Liver (tissue), 8 donors: ENCODE measurements at regions not wholly inside any gene's neighbourhood (a gene's known extent, or its start where the extent isn't known, plus 50 kb on each side); places are given as distances from the start of the nearest gene placed in this dataset.

Source experiments
- DNase-seq: peaks from one replicate; pipeline ENCODE4 v3.0.0-alpha.2; 2017; ENCODE audit warnings: low spot score
- H3K27ac ChIP-seq, 2 donors: one replicate each; pipeline ENCODE4 v1.7.0; 2013; ENCODE audit warnings: inconsistent platforms in 2 of 2, low read length in 2 of 2, control low read depth in 1 of 2, low read depth in 1 of 2, mild to moderate bottlenecking in 1 of 2
- H3K27me3 ChIP-seq, 4 donors: one replicate each; pipeline versions ENCODE4 v1.6.1 to v1.7.0; 2013; ENCODE audit warnings: low read length in 3 of 4, inconsistent platforms in 1 of 4, mild to moderate bottlenecking in 1 of 4, moderate library complexity in 1 of 4; ENCODE audit not compliant: control insufficient read depth in 4 of 4, insufficient read depth in 4 of 4
- H3K36me3 ChIP-seq, 4 donors: one replicate each; pipeline versions ENCODE4 v1.6.1 to v1.7.0; 2013; ENCODE audit warnings: low read length in 3 of 4, mild to moderate bottlenecking in 3 of 4, low read depth in 1 of 4, moderate library complexity in 1 of 4; ENCODE audit not compliant: control insufficient read depth in 4 of 4, insufficient read depth in 3 of 4
- H3K4me1 ChIP-seq, 4 donors: one replicate each; pipeline versions ENCODE4 v1.6.1 to v1.7.0; 2013; ENCODE audit warnings: low read length in 3 of 4, mild to moderate bottlenecking in 3 of 4, moderate library complexity in 1 of 4; ENCODE audit not compliant: control insufficient read depth in 4 of 4, insufficient read depth in 4 of 4
- H3K4me3 ChIP-seq, 3 donors: one replicate each; pipeline versions ENCODE4 v1.6.1 to v1.7.0; 2013; ENCODE audit warnings: low read length in 3 of 3, control low read depth in 1 of 3, low read depth in 1 of 3, mild to moderate bottlenecking in 1 of 3
- H3K9ac ChIP-seq, 2 donors: one replicate each; pipeline ENCODE4 v1.7.0; 2013; ENCODE audit warnings: low read length in 2 of 2, mild to moderate bottlenecking in 2 of 2, moderate library complexity in 2 of 2, control low read depth in 1 of 2, low read depth in 1 of 2
- H3K9me3 ChIP-seq, 4 donors: one replicate each; pipeline versions ENCODE4 v1.6.1 to v1.7.0; 2013; ENCODE audit warnings: low read length in 3 of 4; ENCODE audit not compliant: control insufficient read depth in 4 of 4
- CTCF ChIP-seq: fragments of 150-350 bp; IDR thresholded peaks from 2 replicates; pipeline ENCODE4 v1.5.1; 2017; ENCODE audit warnings: improper control_type of control experiment, low read depth, low read length; ENCODE audit not compliant: missing input control
- EGR1 ChIP-seq, 2 donors: IDR thresholded peaks; 2 replicates each; pipeline ENCODE4 v1.6.1; 2016 to 2018; ENCODE audit warnings: antibody characterized with exemption in 2 of 2, low read depth in 2 of 2
- FOXA1 ChIP-seq: IDR thresholded peaks from 2 replicates; pipeline ENCODE4 v1.6.1; 2016; ENCODE audit warnings: antibody characterized with exemption
- FOXA2 ChIP-seq: IDR thresholded peaks from 2 replicates; pipeline ENCODE4 v1.6.1; 2016; ENCODE audit warnings: antibody characterized with exemption
- GABPA ChIP-seq, 2 donors: IDR thresholded peaks in 1 of 2; conservative IDR thresholded peaks in 1 of 2; 2 replicates each; pipeline ENCODE4 v1.6.1; 2016; ENCODE audit warnings: antibody characterized with exemption in 2 of 2, mild to moderate bottlenecking in 1 of 2, moderate library complexity in 1 of 2
- HNF4A ChIP-seq, 2 donors: conservative IDR thresholded peaks; 2 replicates each; pipeline ENCODE4 v1.6.1; 2016; ENCODE audit warnings: antibody characterized with exemption in 2 of 2, mild to moderate bottlenecking in 2 of 2
- HNF4G ChIP-seq: IDR thresholded peaks from 2 replicates; pipeline ENCODE4 v1.6.1; 2016; ENCODE audit warnings: antibody characterized with exemption
- JUND ChIP-seq, 2 donors: IDR thresholded peaks; 2 replicates each; pipeline ENCODE4 v1.6.1; 2016; ENCODE audit warnings: antibody characterized with exemption in 2 of 2
- NR2F2 ChIP-seq: IDR thresholded peaks from 2 replicates; pipeline ENCODE4 v1.6.1; 2016; ENCODE audit warnings: antibody characterized with exemption
- RAD21 ChIP-seq, 2 donors: IDR thresholded peaks; 2 replicates each; pipeline ENCODE4 v1.6.1; 2016; ENCODE audit warnings: antibody characterized with exemption in 2 of 2, mild to moderate bottlenecking in 2 of 2
- REST ChIP-seq: IDR thresholded peaks from 2 replicates; pipeline ENCODE4 v1.6.1; 2016; ENCODE audit warnings: antibody characterized with exemption, mild to moderate bottlenecking
- RXRA ChIP-seq, 2 donors: IDR thresholded peaks; 2 replicates each; pipeline ENCODE4 v1.6.1; 2017 to 2018; ENCODE audit warnings: antibody characterized with exemption in 2 of 2, mild to moderate bottlenecking in 1 of 2
- SP1 ChIP-seq: IDR thresholded peaks from 2 replicates; pipeline ENCODE4 v1.6.1; 2018; ENCODE audit warnings: antibody characterized with exemption, mild to moderate bottlenecking
- TAF1 ChIP-seq: conservative IDR thresholded peaks from 2 replicates; pipeline ENCODE4 v1.6.1; 2016; ENCODE audit warnings: antibody characterized with exemption, mild to moderate bottlenecking
- ZBTB33 ChIP-seq: IDR thresholded peaks from 2 replicates; pipeline ENCODE4 v1.6.1; 2016; ENCODE audit warnings: antibody characterized with exemption
- WGBS: extraction: QIAGEN DNeasy Blood & Tissue Kit; methylation state at CpG from one replicate; pipeline ENCODE4 v1.1.7; 2013; 5-methylcytosine and 5-hydroxymethylcytosine counted together
- TF ChIP-seq, protein P1 (sequence below): IDR thresholded peaks from 2 replicates; pipeline ENCODE4 v1.6.1; 2016; ENCODE audit warnings: antibody characterized with exemption
- TF ChIP-seq, protein P2 (sequence below): IDR thresholded peaks from 2 replicates; pipeline ENCODE4 v1.6.1; 2016; ENCODE audit warnings: antibody characterized with exemption
- donor health status: healthy.
- donor health status: healthy.
- donor health status: healthy.
- donor health status: healthy.
- donor health status: healthy.

GRCh38 chr20:18907353-18907752, 93.8 kb downstream of the SCP2D1 start:
- WGBS, result 82% methylated on average over 6 of the region's 6 CpGs
- Histone ChIP-seq H3K9ac (no peak overlapping the region), H3K4me1 (no peaks in the 10 kb centered on the region), H3K27ac (no peak overlapping the region), H3K9me3 (no peaks in the 10 kb centered on the region), H3K4me3 (no peak overlapping the region), H3K36me3 (no peaks in the 10 kb centered on the region), H3K27me3 (no peaks in the 10 kb centered on the region)
- TF ChIP-seq FOXA2, result no peak
- no peak for TF ChIP-seq SP1
- TF ChIP-seq, protein P1, sequence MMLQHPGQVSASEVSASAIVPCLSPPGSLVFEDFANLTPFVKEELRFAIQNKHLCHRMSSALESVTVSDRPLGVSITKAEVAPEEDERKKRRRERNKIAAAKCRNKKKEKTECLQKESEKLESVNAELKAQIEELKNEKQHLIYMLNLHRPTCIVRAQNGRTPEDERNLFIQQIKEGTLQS, result no peak
- no peak for TF ChIP-seq HNF4A (conservative IDR thresholded peaks at IDR 0.05)
- TF ChIP-seq REST, result no peak
- no peak for TF ChIP-seq HNF4G
- TF ChIP-seq FOXA1, result no peak
- TF ChIP-seq RAD21 (IDR thresholded peaks at IDR 0.05), result no peak
- no peak for TF ChIP-seq CTCF
- TF ChIP-seq, protein P2, sequence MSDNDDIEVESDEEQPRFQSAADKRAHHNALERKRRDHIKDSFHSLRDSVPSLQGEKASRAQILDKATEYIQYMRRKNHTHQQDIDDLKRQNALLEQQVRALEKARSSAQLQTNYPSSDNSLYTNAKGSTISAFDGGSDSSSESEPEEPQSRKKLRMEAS, result no peak
- no peak for DNase-seq

- Histone ChIP-seq H3K9ac (no peak overlapping the region), H3K36me3 (no peaks in the 10 kb centered on the region), H3K27ac (no peak overlapping the region), H3K27me3 (no peaks in the 10 kb centered on the region), H3K4me3 (no peak overlapping the region), H3K9me3 (no peaks in the 10 kb centered on the region), H3K4me1 (no peaks in the 10 kb centered on the region)
- 57% methylated on average over 3 of the region's 3 CpGs for WGBS
- no peak for DNase-seq
- no peak for TF ChIP-seq ZBTB33
- TF ChIP-seq, protein P1, result no peak
- TF ChIP-seq SP1, result no peak
- no peak for TF ChIP-seq GABPA (IDR thresholded peaks at IDR 0.05 in 1 of 2, conservative IDR thresholded peaks at IDR 0.05 in 1 of 2)
- TF ChIP-seq CTCF, result no peak
- TF ChIP-seq FOXA1, result no peak
- TF ChIP-seq TAF1, result no peak
- no peak for TF ChIP-seq FOXA2
- TF ChIP-seq NR2F2, result no peak
- TF ChIP-seq JUND (IDR thresholded peaks at IDR 0.05), result no peak
- TF ChIP-seq, protein P2, result no peak
- TF ChIP-seq HNF4A (conservative IDR thresholded peaks at IDR 0.05), result no peak
- no peak for TF ChIP-seq RAD21 (IDR thresholded peaks at IDR 0.05)
- TF ChIP-seq RXRA (IDR thresholded peaks at IDR 0.05), result no peak
- no peak for TF ChIP-seq REST
- TF ChIP-seq EGR1 (IDR thresholded peaks at IDR 0.05; ENCODE audit: low read depth in 2 of 2), result no peak
These were observed 94.5 kb downstream of the SCP2D1 start for GRCh38 chr20:18908109-18908508.
